GM23338 (cell line): ENCODE measurements at regions not wholly inside any gene's neighbourhood (a gene's known extent, or its start where the extent isn't known, plus 50 kb on each side); places are given as distances from the start of the nearest gene placed in this dataset.

Experiments
- ATAC-seq: fragments of 200-7000 bp; cut with Tn5 transposase; 3 replicates; pipeline ENCODE4 v1.9.1; 2020
- DNase-seq: peaks from one replicate; pipeline ENCODE4 v3.0.0-alpha.2; 2015; ENCODE audit warnings: low spot score
- H2AFZ ChIP-seq: fragments of 200-600 bp; sonication (generic); 2 replicates; pipeline ENCODE4 v1.8.0; 2016; ENCODE audit warnings: antibody characterized with exemption, mild to moderate bottlenecking, moderate library complexity
- H3F3A ChIP-seq: fragments of 200-600 bp; sonication (generic); replicated peaks from 2 replicates; pipeline ENCODE4 v1.8.0; 2017; ENCODE audit warnings: antibody characterized with exemption, mixed run types, low read depth
- H3K27ac ChIP-seq: fragments of 200-600 bp; sonication (generic); 2 replicates; pipeline ENCODE4 v1.6.1; 2016; ENCODE audit warnings: low read depth
- H3K27me3 ChIP-seq: fragments of 200-600 bp; sonication (generic); 2 replicates; pipeline ENCODE4 v1.8.0; 2016; ENCODE audit warnings: mild to moderate bottlenecking, mixed run types, moderate library complexity; ENCODE audit not compliant: insufficient read depth
- H3K36me3 ChIP-seq: fragments of 200-600 bp; sonication (generic); 2 replicates; pipeline ENCODE4 v1.8.0; 2016; ENCODE audit warnings: mild to moderate bottlenecking; ENCODE audit not compliant: insufficient read depth
- H3K4me1 ChIP-seq: fragments of 200-600 bp; sonication (generic); 2 replicates; pipeline ENCODE4 v1.8.0; 2016; ENCODE audit warnings: mild to moderate bottlenecking, moderate library complexity; ENCODE audit not compliant: insufficient read depth
- H3K4me2 ChIP-seq: fragments of 200-600 bp; sonication (generic); 2 replicates; pipeline ENCODE4 v1.7.1; 2017; ENCODE audit warnings: mixed run types
- H3K4me3 ChIP-seq: fragments of 200-600 bp; sonication (generic); 2 replicates; pipeline ENCODE4 v1.6.1; 2016; ENCODE audit warnings: mixed run types
- H3K79me2 ChIP-seq: fragments of 200-600 bp; sonication (generic); replicated peaks from 2 replicates; pipeline ENCODE4 v1.8.0; 2017; ENCODE audit warnings: mild to moderate bottlenecking; ENCODE audit not compliant: insufficient read depth
- H3K9me2 ChIP-seq: fragments of 200-600 bp; sonication (generic); 2 replicates; pipeline ENCODE4 v1.8.0; 2017; ENCODE audit not compliant: insufficient read depth
- H4K20me1 ChIP-seq: fragments of 200-600 bp; sonication (generic); replicated peaks from 2 replicates; pipeline ENCODE4 v1.8.0; 2017; ENCODE audit warnings: mild to moderate bottlenecking; ENCODE audit not compliant: insufficient read depth
- H3K27ac Mint-ChIP-seq: 2 replicates; pipeline ENCODE4 v1.8.0; 2020; ENCODE audit warnings: inconsistent platforms, mild to moderate bottlenecking, moderate library complexity, mixed read lengths
- H3K27me3 Mint-ChIP-seq: 3 replicates; pipeline ENCODE4 v1.8.0; 2022; ENCODE audit warnings: low read depth, mild to moderate bottlenecking, moderate library complexity, mixed read lengths, inconsistent platforms; ENCODE audit not compliant: insufficient read depth, poor library complexity
- H3K36me3 Mint-ChIP-seq: 3 replicates; pipeline ENCODE4 v1.8.0; 2021; ENCODE audit warnings: low read depth, mild to moderate bottlenecking, inconsistent platforms, moderate library complexity, mixed read lengths
- H3K4me1 Mint-ChIP-seq: 3 replicates; pipeline ENCODE4 v1.8.0; 2020; ENCODE audit warnings: mild to moderate bottlenecking, inconsistent platforms, mixed read lengths
- H3K4me3 Mint-ChIP-seq: 3 replicates; pipeline ENCODE4 v1.8.0; 2021; ENCODE audit warnings: moderate library complexity, mild to moderate bottlenecking, inconsistent platforms, mixed read lengths
- H3K9me3 Mint-ChIP-seq: 3 replicates; pipeline ENCODE4 v1.8.0; 2020; ENCODE audit warnings: moderate library complexity, mild to moderate bottlenecking, inconsistent platforms, mixed read lengths
- EZH2 ChIP-seq: fragments of 200-600 bp; sonication (generic); IDR thresholded peaks from one replicate; pipeline ENCODE4 v1.8.0; 2017; ENCODE audit warnings: antibody characterized with exemption, mild to moderate bottlenecking, low read depth; ENCODE audit not compliant: unreplicated experiment
- JUNB ChIP-seq: IDR thresholded peaks from one replicate; pipeline ENCODE4 v1.6.1; 2016; ENCODE audit warnings: antibody characterized with exemption; ENCODE audit not compliant: unreplicated experiment
- ZNF114 ChIP-seq: fragments of 250-450 bp; sonication (Bioruptor Pico); IDR thresholded peaks from 2 replicates; pipeline ENCODE4 v1.5.0; 2020; ENCODE audit warnings: mild to moderate bottlenecking, moderate library complexity
- ZNF331 ChIP-seq: fragments of 250-450 bp; sonication (Bioruptor Pico); IDR thresholded peaks from 2 replicates; pipeline ENCODE4 v1.5.0; 2020; ENCODE audit warnings: low read depth, mild to moderate bottlenecking, moderate library complexity
- TF ChIP-seq, protein P1 (sequence below): fragments of 250-450 bp; sonication (Bioruptor Pico); IDR thresholded peaks from 2 replicates; pipeline ENCODE4 v1.5.0; 2020; ENCODE audit warnings: mild to moderate bottlenecking, moderate library complexity
- TF ChIP-seq, protein P2 (sequence below), 2 experiments: fragments of 200-600 bp in 1 of 2; sonication (generic) in 1 of 2; conservative IDR thresholded peaks; 2 replicates each; pipeline versions ENCODE4 v1.5.1 to v1.6.1; 2016 to 2017; ENCODE audit warnings: antibody characterized with exemption in 2 of 2, low read depth in 2 of 2, mild to moderate bottlenecking in 2 of 2, moderate library complexity in 1 of 2
- TF ChIP-seq, protein P3 (sequence below): IDR thresholded peaks from one replicate; pipeline ENCODE4 v1.6.1; 2018; ENCODE audit warnings: antibody characterized with exemption; ENCODE audit not compliant: unreplicated experiment

DNA sequence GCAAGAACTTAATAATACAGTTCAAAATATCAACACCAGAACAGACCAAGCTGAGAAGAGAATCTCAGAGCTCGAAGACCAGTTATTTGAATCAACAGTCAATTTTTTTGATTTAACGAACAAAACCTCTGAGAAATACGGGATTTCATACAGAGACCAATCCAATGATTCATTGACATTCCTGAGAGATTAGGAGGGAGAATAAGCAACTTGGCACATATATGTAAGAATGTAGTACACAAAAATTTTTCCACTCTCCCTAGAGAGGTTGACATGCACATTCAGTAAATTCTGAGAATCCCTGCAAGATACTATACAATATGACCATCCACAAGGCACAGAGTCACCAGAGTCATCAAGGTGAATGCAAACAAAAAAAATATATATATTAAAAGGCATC is 1577.3 kb upstream of the C9orf72 start (continued):
- TF ChIP-seq, protein P1, sequence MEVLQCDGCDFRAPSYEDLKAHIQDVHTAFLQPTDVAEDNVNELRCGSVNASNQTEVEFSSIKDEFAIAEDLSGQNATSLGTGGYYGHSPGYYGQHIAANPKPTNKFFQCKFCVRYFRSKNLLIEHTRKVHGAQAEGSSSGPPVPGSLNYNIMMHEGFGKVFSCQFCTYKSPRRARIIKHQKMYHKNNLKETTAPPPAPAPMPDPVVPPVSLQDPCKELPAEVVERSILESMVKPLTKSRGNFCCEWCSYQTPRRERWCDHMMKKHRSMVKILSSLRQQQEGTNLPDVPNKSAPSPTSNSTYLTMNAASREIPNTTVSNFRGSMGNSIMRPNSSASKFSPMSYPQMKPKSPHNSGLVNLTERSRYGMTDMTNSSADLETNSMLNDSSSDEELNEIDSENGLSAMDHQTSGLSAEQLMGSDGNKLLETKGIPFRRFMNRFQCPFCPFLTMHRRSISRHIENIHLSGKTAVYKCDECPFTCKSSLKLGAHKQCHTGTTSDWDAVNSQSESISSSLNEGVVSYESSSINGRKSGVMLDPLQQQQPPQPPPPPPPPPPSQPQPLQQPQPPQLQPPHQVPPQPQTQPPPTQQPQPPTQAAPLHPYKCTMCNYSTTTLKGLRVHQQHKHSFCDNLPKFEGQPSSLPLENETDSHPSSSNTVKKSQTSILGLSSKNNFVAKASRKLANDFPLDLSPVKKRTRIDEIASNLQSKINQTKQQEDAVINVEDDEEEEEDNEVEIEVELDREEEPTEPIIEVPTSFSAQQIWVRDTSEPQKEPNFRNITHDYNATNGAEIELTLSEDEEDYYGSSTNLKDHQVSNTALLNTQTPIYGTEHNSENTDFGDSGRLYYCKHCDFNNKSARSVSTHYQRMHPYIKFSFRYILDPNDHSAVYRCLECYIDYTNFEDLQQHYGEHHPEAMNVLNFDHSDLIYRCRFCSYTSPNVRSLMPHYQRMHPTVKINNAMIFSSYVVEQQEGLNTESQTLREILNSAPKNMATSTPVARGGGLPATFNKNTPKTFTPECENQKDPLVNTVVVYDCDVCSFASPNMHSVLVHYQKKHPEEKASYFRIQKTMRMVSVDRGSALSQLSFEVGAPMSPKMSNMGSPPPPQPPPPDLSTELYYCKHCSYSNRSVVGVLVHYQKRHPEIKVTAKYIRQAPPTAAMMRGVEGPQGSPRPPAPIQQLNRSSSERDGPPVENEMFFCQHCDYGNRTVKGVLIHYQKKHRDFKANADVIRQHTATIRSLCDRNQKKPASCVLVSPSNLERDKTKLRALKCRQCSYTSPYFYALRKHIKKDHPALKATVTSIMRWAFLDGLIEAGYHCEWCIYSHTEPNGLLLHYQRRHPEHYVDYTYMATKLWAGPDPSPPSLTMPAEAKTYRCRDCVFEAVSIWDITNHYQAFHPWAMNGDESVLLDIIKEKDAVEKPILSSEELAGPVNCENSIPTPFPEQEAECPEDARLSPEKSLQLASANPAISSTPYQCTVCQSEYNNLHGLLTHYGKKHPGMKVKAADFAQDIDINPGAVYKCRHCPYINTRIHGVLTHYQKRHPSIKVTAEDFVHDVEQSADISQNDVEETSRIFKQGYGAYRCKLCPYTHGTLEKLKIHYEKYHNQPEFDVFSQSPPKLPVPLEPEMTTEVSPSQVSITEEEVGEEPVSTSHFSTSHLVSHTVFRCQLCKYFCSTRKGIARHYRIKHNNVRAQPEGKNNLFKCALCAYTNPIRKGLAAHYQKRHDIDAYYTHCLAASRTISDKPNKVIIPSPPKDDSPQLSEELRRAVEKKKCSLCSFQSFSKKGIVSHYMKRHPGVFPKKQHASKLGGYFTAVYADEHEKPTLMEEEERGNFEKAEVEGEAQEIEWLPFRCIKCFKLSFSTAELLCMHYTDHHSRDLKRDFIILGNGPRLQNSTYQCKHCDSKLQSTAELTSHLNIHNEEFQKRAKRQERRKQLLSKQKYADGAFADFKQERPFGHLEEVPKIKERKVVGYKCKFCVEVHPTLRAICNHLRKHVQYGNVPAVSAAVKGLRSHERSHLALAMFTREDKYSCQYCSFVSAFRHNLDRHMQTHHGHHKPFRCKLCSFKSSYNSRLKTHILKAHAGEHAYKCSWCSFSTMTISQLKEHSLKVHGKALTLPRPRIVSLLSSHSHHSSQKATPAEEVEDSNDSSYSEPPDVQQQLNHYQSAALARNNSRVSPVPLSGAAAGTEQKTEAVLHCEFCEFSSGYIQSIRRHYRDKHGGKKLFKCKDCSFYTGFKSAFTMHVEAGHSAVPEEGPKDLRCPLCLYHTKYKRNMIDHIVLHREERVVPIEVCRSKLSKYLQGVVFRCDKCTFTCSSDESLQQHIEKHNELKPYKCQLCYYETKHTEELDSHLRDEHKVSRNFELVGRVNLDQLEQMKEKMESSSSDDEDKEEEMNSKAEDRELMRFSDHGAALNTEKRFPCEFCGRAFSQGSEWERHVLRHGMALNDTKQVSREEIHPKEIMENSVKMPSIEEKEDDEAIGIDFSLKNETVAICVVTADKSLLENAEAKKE (CRISPR knock-in tag): no peak
- TF ChIP-seq ZNF114 (CRISPR knock-in tag): no peak
- TF ChIP-seq EZH2: no peak

DNA sequence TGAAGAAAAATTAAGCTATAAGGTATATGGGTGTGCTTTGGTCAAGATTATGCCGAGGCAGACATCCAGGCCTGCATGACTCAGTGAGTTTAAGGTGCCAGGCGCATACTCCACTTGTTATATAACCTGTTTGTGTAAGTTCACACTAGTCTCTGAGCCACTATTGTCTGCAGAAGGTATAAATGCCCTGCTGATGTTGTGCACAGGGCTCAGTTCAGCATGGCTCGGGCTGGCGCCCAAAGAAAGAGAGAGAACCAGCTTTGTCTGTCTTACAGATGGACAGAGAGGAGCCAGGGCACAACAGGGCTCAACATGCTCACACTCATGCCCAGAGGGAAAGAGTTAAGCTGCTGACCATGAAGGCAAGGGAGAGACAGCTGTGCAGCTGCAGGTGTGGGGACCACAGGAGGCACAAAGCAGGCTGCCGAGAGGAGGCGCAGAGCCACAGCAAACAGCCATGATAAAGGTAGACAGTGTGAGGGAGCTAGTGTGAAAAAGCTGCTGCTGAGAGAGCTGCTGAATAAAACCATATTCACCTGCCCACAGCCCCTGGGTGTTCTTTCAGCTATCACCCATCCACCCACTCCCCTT is 1587.6 kb upstream of the C9orf72 start:
- H3K79me2 ChIP-seq: no peaks in the 10 kb centered on the region
- peak; percentile 16 for DNase-seq

More for the DNA sequence above, 1587.6 kb upstream of the C9orf72 start:
- Histone ChIP-seq H3K27me3 (no peaks in the 10 kb centered on the region), H3K4me2 (no peak overlapping the region), H4K20me1 (no peaks in the 10 kb centered on the region), H3K4me3 (no peak overlapping the region), H3K9me2 (no peaks in the 10 kb centered on the region), H3K4me1 (no peaks in the 10 kb centered on the region), H3F3A (no peaks in the 10 kb centered on the region), H2AFZ (no peak overlapping the region), H3K27ac (no peak overlapping the region), H3K36me3 (no peaks in the 10 kb centered on the region)
- Mint-ChIP-seq H3K9me3 (no peaks in the 10 kb centered on the region), H3K4me3 (no peak overlapping the region), H3K27ac (peak overlapping the region; percentile 94), H3K36me3 (no peaks in the 10 kb centered on the region), H3K4me1 (peaks cover 15% of the 10 kb centered on the region), H3K27me3 (no peaks in the 10 kb centered on the region)
- TF ChIP-seq, protein P2, sequence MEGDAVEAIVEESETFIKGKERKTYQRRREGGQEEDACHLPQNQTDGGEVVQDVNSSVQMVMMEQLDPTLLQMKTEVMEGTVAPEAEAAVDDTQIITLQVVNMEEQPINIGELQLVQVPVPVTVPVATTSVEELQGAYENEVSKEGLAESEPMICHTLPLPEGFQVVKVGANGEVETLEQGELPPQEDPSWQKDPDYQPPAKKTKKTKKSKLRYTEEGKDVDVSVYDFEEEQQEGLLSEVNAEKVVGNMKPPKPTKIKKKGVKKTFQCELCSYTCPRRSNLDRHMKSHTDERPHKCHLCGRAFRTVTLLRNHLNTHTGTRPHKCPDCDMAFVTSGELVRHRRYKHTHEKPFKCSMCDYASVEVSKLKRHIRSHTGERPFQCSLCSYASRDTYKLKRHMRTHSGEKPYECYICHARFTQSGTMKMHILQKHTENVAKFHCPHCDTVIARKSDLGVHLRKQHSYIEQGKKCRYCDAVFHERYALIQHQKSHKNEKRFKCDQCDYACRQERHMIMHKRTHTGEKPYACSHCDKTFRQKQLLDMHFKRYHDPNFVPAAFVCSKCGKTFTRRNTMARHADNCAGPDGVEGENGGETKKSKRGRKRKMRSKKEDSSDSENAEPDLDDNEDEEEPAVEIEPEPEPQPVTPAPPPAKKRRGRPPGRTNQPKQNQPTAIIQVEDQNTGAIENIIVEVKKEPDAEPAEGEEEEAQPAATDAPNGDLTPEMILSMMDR (conservative IDR thresholded peaks at IDR 0.05; ENCODE audit: low read depth in 2 of 2): peak in 1 of 2 experiments; percentile 26; a peak in 1 of 4 replicates
- TF ChIP-seq JUNB (no peak), ZNF331 (CRISPR knock-in tag) (no peak)
- TF ChIP-seq, protein P3, sequence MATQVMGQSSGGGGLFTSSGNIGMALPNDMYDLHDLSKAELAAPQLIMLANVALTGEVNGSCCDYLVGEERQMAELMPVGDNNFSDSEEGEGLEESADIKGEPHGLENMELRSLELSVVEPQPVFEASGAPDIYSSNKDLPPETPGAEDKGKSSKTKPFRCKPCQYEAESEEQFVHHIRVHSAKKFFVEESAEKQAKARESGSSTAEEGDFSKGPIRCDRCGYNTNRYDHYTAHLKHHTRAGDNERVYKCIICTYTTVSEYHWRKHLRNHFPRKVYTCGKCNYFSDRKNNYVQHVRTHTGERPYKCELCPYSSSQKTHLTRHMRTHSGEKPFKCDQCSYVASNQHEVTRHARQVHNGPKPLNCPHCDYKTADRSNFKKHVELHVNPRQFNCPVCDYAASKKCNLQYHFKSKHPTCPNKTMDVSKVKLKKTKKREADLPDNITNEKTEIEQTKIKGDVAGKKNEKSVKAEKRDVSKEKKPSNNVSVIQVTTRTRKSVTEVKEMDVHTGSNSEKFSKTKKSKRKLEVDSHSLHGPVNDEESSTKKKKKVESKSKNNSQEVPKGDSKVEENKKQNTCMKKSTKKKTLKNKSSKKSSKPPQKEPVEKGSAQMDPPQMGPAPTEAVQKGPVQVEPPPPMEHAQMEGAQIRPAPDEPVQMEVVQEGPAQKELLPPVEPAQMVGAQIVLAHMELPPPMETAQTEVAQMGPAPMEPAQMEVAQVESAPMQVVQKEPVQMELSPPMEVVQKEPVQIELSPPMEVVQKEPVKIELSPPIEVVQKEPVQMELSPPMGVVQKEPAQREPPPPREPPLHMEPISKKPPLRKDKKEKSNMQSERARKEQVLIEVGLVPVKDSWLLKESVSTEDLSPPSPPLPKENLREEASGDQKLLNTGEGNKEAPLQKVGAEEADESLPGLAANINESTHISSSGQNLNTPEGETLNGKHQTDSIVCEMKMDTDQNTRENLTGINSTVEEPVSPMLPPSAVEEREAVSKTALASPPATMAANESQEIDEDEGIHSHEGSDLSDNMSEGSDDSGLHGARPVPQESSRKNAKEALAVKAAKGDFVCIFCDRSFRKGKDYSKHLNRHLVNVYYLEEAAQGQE: no peak
- peak; percentile 92 for ATAC-seq
